ENCODE measurements at regions not wholly inside any gene's neighbourhood (a gene's known extent, or its start where the extent isn't known, plus 50 kb on each side); places are given as distances from the start of the nearest gene placed in this dataset.

- TF ChIP-seq CTCF (IDR thresholded peaks at IDR 0.05) (no peak), POLR2A (IDR thresholded peaks at IDR 0.05) (no peak)
Measured at GRCh38 chr12:60311940-60312339, 716.1 kb downstream of the SLC16A7 start.
